HepG2 (cell line): ENCODE measurements at regions not wholly inside any gene's neighbourhood (a gene's known extent, or its start where the extent isn't known, plus 50 kb on each side); places are given as distances from the start of the nearest gene placed in this dataset.

Experiments
- ATAC-seq: fragments of 200-7000 bp; cut with Tn5 transposase; 3 replicates; pipeline ENCODE4 v1.9.1; 2020; ENCODE audit warnings: mild to moderate bottlenecking, moderate library complexity
- BruUV-seq: library from RNA; stranded (reverse); fragments of 400-500 nt; replicated peaks from 2 replicates; lab custom pipeline; 2021; lab: Mats Ljungman, UMichigan
- CTCF ChIA-PET: fragments of 300-600 bp; formaldehyde crosslinking; extraction: SDS; loops from one replicate; lab custom pipeline; 2021; ENCODE audit warnings: low total read pairs, inconsistent platforms, low intra/inter-chr PET ratio; lab: Yijun Ruan, JAX
- POLR2A ChIA-PET: fragments of 350-600 bp; sonication (Branson Sonifier 250); formaldehyde crosslinking; loops from one replicate; lab custom pipeline; 2020; ENCODE audit warnings: antibody characterized with exemption, inconsistent platforms; lab: Yijun Ruan, JAX
- DNase-seq: peaks from one replicate; pipeline ENCODE4 v3.0.0-alpha.2; 2015; ENCODE audit warnings: low spot score
- FAIRE-seq: peaks from 3 replicates; lab custom pipeline; 2011; peaks lifted over from hg19 to GRCh38; lab: Jason Lieb, UNC
- H2AFZ ChIP-seq: one replicate; pipeline ENCODE4 v1.6.1; 2011; ENCODE audit warnings: low read length, inconsistent platforms
- H3K27ac ChIP-seq: fragments of 300-600 bp; 3 replicates; pipeline ENCODE4 v1.8.0; 2011; ENCODE audit warnings: mixed run types, mild to moderate bottlenecking, mixed read lengths, low read length, inconsistent platforms; ENCODE audit not compliant: insufficient read depth; ENCODE audit errors: extremely low read length
- H3K27me3 ChIP-seq, 2 experiments: fragments of 200-600 bp in 1 of 2; 2 replicates in 1 of 2; 3 replicates in 1 of 2; pipeline versions ENCODE4 v1.6.0 to v1.8.0; 2011; ENCODE audit warnings: low read length in 2 of 2, mild to moderate bottlenecking in 2 of 2, moderate library complexity in 2 of 2, inconsistent platforms in 1 of 2; ENCODE audit not compliant: insufficient read depth in 2 of 2, control insufficient read depth in 1 of 2
- H3K36me3 ChIP-seq, 2 experiments: fragments of 200-600 bp in 1 of 2; replicated peaks in 1 of 2; 2 replicates in 1 of 2; 3 replicates in 1 of 2; pipeline versions ENCODE4 v1.5.1 to v1.8.0; 2011; ENCODE audit warnings: low read length in 2 of 2, inconsistent platforms in 1 of 2; ENCODE audit not compliant: insufficient read depth in 2 of 2, control insufficient read depth in 1 of 2
- H3K4me1 ChIP-seq: 2 replicates; pipeline ENCODE4 v1.5.1; 2012; ENCODE audit warnings: low read length, inconsistent platforms; ENCODE audit not compliant: insufficient read depth
- H3K4me2 ChIP-seq: 2 replicates; pipeline ENCODE4 v1.6.0; 2011; ENCODE audit warnings: low read depth, low read length, inconsistent platforms
- H3K4me3 ChIP-seq, 3 experiments: fragments of 200-600 bp in 1 of 3; sonication (generic), shearing (Covaris generic) in 1 of 3; replicated peaks in 1 of 3; 2 replicates each; pipeline ENCODE4 v1.5.1; 2011 to 2016; ENCODE audit warnings: low read length in 3 of 3, inconsistent platforms in 2 of 3, low read depth in 2 of 3, mild to moderate bottlenecking in 2 of 3, control low read depth in 1 of 3, mixed read lengths in 1 of 3; ENCODE audit not compliant: insufficient read depth in 1 of 3
- H3K79me2 ChIP-seq: one replicate; pipeline ENCODE4 v1.6.1; 2011; ENCODE audit warnings: low read length, inconsistent platforms; ENCODE audit not compliant: insufficient read depth
- H3K9ac ChIP-seq: 2 replicates; pipeline ENCODE4 v1.6.0; 2011; ENCODE audit warnings: mild to moderate bottlenecking, low read depth, low read length, inconsistent platforms; ENCODE audit not compliant: insufficient read depth
- H3K9me3 ChIP-seq: 2 replicates; pipeline ENCODE4 v1.5.1; 2012; ENCODE audit warnings: mild to moderate bottlenecking, low read length
- H4K20me1 ChIP-seq: 2 replicates; pipeline ENCODE4 v1.6.0; 2011; ENCODE audit warnings: inconsistent platforms, mild to moderate bottlenecking, low read length, moderate library complexity; ENCODE audit not compliant: insufficient read depth
- ELF3 ChIP-seq: IDR thresholded peaks from 2 replicates; pipeline ENCODE4 v1.6.1; 2016; ENCODE audit warnings: missing genetic modification reagents, missing compliant biosample characterization
- GRHL1 ChIP-seq: sonication (generic); formaldehyde crosslinking; conservative IDR thresholded peaks from 2 replicates; pipeline ENCODE4 v1.8.0; 2022; ENCODE audit warnings: missing genetic modification reagents
- HNF4A ChIP-seq: sonication (generic); formaldehyde crosslinking; IDR thresholded peaks from 2 replicates; pipeline ENCODE4 v1.4.0; 2020; ENCODE audit warnings: missing genetic modification reagents
- HOXD1 ChIP-seq: sonication (generic); formaldehyde crosslinking; IDR thresholded peaks from 2 replicates; pipeline ENCODE4 v1.5.0; 2020; ENCODE audit warnings: missing genetic modification reagents
- KAT2B ChIP-seq: fragments of 150-350 bp; IDR thresholded peaks from 2 replicates; pipeline ENCODE4 v1.6.1; 2014; ENCODE audit warnings: low read depth, low read length, borderline replicate concordance
- MEF2D ChIP-seq: sonication (generic); formaldehyde crosslinking; IDR thresholded peaks from 2 replicates; pipeline ENCODE4 v1.5.1; 2020; ENCODE audit warnings: mild to moderate bottlenecking, missing genetic modification reagents
- MIXL1 ChIP-seq: IDR thresholded peaks from 2 replicates; pipeline ENCODE4 v1.6.1; 2016
- MYC ChIP-seq: sonication (generic); formaldehyde crosslinking; IDR thresholded peaks from 2 replicates; pipeline ENCODE4 v1.9.0; 2021; ENCODE audit warnings: missing genetic modification reagents, borderline replicate concordance
- NFRKB ChIP-seq: fragments of 450-650 bp; IDR thresholded peaks from 2 replicates; pipeline ENCODE4 v1.6.1; 2017
- NR3C1 ChIP-seq: sonication (generic); formaldehyde crosslinking; IDR thresholded peaks from 2 replicates; pipeline ENCODE4 v1.4.0; 2020; ENCODE audit warnings: missing genetic modification reagents
- RAD21 ChIP-seq: fragments of 450-650 bp; formaldehyde crosslinking; IDR thresholded peaks from 2 replicates; pipeline ENCODE4 v1.5.0; 2020; ENCODE audit warnings: mild to moderate bottlenecking
- RFXANK ChIP-seq: IDR thresholded peaks from 2 replicates; pipeline ENCODE4 v1.6.1; 2016
- SKI ChIP-seq: fragments of 450-650 bp; IDR thresholded peaks from one replicate; pipeline ENCODE4 v1.6.1; 2018; ENCODE audit warnings: mild to moderate bottlenecking; ENCODE audit not compliant: partially characterized antibody
- SRF ChIP-seq: IDR thresholded peaks from 2 replicates; pipeline ENCODE4 v1.6.1; 2011; ENCODE audit warnings: mild to moderate bottlenecking, low read depth, low read length, moderate library complexity
- USF2 ChIP-seq, 2 experiments: sonication (generic) in 1 of 2; formaldehyde crosslinking in 1 of 2; IDR thresholded peaks; 2 replicates each; pipeline versions ENCODE4 v1.5.1 to v1.6.1; 2011 to 2020; ENCODE audit warnings: borderline replicate concordance in 1 of 2, low read depth in 1 of 2, low read length in 1 of 2, mild to moderate bottlenecking in 1 of 2, missing genetic modification reagents in 1 of 2, moderate library complexity in 1 of 2
- ZFP1 ChIP-seq: IDR thresholded peaks from 2 replicates; pipeline ENCODE4 v1.6.1; 2016
- ZFX ChIP-seq: sonication (generic); formaldehyde crosslinking; IDR thresholded peaks from 2 replicates; pipeline ENCODE4 v1.4.0; 2020; ENCODE audit warnings: mild to moderate bottlenecking, low read depth, missing genetic modification reagents, moderate library complexity
- WGBS: methylation state at CpG from one replicate; pipeline ENCODE4 v1.1.6; 2017; ENCODE audit warnings: low lambda C conversion rate; 5-methylcytosine and 5-hydroxymethylcytosine counted together
- in situ Hi-C: cut with HindIII; loops from 2 replicates; pipeline ENCODE4 v1.10.0; 2017; ENCODE audit warnings: low pct_unique_long_range_greater_than_20kb; ENCODE audit not compliant: extremely low pct_ligation_motif_present
- intact Hi-C: fragments of 100-400 bp; cut with micrococcal nuclease; formaldehyde crosslinking; loops from one replicate; pipeline ENCODE4 v1.10.0; 2022; ENCODE audit not compliant: unreplicated experiment

- no peaks in the 10 kb centered on the region for H3K9me3 ChIP-seq
- intact Hi-C loops (no loop called here), in situ Hi-C loops (no loop called here)
- H3K4me2 ChIP-seq = no peak overlapping the region
- H3K36me3 ChIP-seq = no peaks in the 10 kb centered on the region
- TF ChIP-seq SKI = no peak
- peaks cover 3% of the 10 kb centered on the region for H3K4me1 ChIP-seq
- H2AFZ ChIP-seq = no peak overlapping the region
- FAIRE-seq = no peak
- no TSS peak for BruUV-seq
- POLR2A ChIA-PET = no interaction called here
- WGBS = 5% methylated on average over 2 of the region's 2 CpGs
- H3K9ac ChIP-seq = no peak overlapping the region
- H4K20me1 ChIP-seq = no peaks in the 10 kb centered on the region
- H3K27me3 ChIP-seq = no peaks in the 10 kb centered on the region
- H3K4me3 ChIP-seq = no peak overlapping the region
- CTCF ChIA-PET = no interaction called here
- no peak for DNase-seq
- no peaks in the 10 kb centered on the region for H3K79me2 ChIP-seq
- H3K27ac ChIP-seq = no peak overlapping the region
- no peak for ATAC-seq
These were observed 112.1 kb upstream of the AGBL1 start for GRCh38 chr15:85967553-85967952.

- no peak overlapping the region for H3K27ac ChIP-seq
- H3K9ac ChIP-seq = no peak overlapping the region
- BruUV-seq = no TSS peak
- H3K36me3 ChIP-seq = no peaks in the 10 kb centered on the region
- no peaks in the 10 kb centered on the region for H4K20me1 ChIP-seq
- peaks cover 30% of the 10 kb centered on the region for H3K4me1 ChIP-seq
- in situ Hi-C loops (no loop called here), intact Hi-C loops (no loop called here)
- CTCF ChIA-PET = no interaction called here
- DNase-seq (peak; percentile 58), FAIRE-seq (peak; percentile 62), ATAC-seq (peak; percentile 84)
- H3K27me3 ChIP-seq = no peaks in the 10 kb centered on the region; a peak in 1 of 5 replicates
- no peak overlapping the region for H2AFZ ChIP-seq
- 26% methylated on average over 3 of the region's 3 CpGs for WGBS
- POLR2A ChIA-PET = no interaction called here
- peak overlapping the region; percentile 31; the same call in 1 of the 2 replicates for H3K4me2 ChIP-seq
- H3K4me3 ChIP-seq = no peak overlapping the region; a peak in 1 of 6 replicates
- no peaks in the 10 kb centered on the region for H3K9me3 ChIP-seq
- H3K79me2 ChIP-seq = no peaks in the 10 kb centered on the region
- no peak for TF ChIP-seq HOXD1 (CRISPR knock-in tag)
- TF ChIP-seq NFRKB = no peak
- peak; percentile 64 for TF ChIP-seq MIXL1 (CRISPR knock-in tag)
- TF ChIP-seq MYC (CRISPR knock-in tag) = no peak
- peak; percentile 58; the same call in 1 of the 2 replicates for TF ChIP-seq SRF
- no peak for TF ChIP-seq NR3C1 (CRISPR knock-in tag)
- TF ChIP-seq GRHL1 (CRISPR knock-in tag) = no peak
- TF ChIP-seq HNF4A (CRISPR knock-in tag) = peak; percentile 87
- no peak for TF ChIP-seq RFXANK (CRISPR knock-in tag)
- no peak for TF ChIP-seq USF2 (IDR thresholded peaks at IDR 0.05; ENCODE audit: low read depth, low read length)
- TF ChIP-seq USF2 (CRISPR knock-in tag; IDR thresholded peaks at IDR 0.05; ENCODE audit: borderline replicate concordance) = no peak
- no peak for TF ChIP-seq RAD21 (CRISPR knock-in tag)
- TF ChIP-seq ZFX (CRISPR knock-in tag) = 0 out of 2 replicates have a peak, but pooled peaks have one; percentile 21
- TF ChIP-seq MEF2D (CRISPR knock-in tag) = peak; percentile 97
- no peak for TF ChIP-seq KAT2B
- no peak for TF ChIP-seq ZFP1 (CRISPR knock-in tag)
- TF ChIP-seq ELF3 (CRISPR knock-in tag) = 0 out of 2 replicates have a peak, but pooled peaks have one; percentile 24
These were observed 106.7 kb upstream of the AGBL1 start for GRCh38 chr15:85972805-85973540.
